ENCODE measurements at regions not wholly inside any gene's neighbourhood (a gene's known extent, or its start where the extent isn't known, plus 50 kb on each side); places are given as distances from the start of the nearest gene placed in this dataset.

GRCh38 chr17:33401249-33401648 lies 108.2 kb upstream of the ASIC2 start:
- TF ChIP-seq ZFX (IDR thresholded peaks at IDR 0.05), result no peak
- TF ChIP-seq, protein P1, sequence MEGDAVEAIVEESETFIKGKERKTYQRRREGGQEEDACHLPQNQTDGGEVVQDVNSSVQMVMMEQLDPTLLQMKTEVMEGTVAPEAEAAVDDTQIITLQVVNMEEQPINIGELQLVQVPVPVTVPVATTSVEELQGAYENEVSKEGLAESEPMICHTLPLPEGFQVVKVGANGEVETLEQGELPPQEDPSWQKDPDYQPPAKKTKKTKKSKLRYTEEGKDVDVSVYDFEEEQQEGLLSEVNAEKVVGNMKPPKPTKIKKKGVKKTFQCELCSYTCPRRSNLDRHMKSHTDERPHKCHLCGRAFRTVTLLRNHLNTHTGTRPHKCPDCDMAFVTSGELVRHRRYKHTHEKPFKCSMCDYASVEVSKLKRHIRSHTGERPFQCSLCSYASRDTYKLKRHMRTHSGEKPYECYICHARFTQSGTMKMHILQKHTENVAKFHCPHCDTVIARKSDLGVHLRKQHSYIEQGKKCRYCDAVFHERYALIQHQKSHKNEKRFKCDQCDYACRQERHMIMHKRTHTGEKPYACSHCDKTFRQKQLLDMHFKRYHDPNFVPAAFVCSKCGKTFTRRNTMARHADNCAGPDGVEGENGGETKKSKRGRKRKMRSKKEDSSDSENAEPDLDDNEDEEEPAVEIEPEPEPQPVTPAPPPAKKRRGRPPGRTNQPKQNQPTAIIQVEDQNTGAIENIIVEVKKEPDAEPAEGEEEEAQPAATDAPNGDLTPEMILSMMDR (conservative IDR thresholded peaks at IDR 0.05), result 0 out of 2 replicates have a peak, but pooled peaks have one; percentile 2

GRCh38 chr17:33403194-33403593 lies 110.1 kb upstream of the ASIC2 start:
- no peak overlapping the region for H3K27ac ChIP-seq
- no peak for TF ChIP-seq ZFX (IDR thresholded peaks at IDR 0.05)
- TF ChIP-seq, protein P1 (conservative IDR thresholded peaks at IDR 0.05), result no peak

More at GRCh38 chr17:33401249-33401648, 108.2 kb upstream of the ASIC2 start:
- H3K27ac ChIP-seq, result no peak overlapping the region

GRCh38 chr17:33404070-33404819 lies 111.2 kb upstream of the ASIC2 start:
- TF ChIP-seq ZFX (IDR thresholded peaks at IDR 0.05), result no peak

DNA sequence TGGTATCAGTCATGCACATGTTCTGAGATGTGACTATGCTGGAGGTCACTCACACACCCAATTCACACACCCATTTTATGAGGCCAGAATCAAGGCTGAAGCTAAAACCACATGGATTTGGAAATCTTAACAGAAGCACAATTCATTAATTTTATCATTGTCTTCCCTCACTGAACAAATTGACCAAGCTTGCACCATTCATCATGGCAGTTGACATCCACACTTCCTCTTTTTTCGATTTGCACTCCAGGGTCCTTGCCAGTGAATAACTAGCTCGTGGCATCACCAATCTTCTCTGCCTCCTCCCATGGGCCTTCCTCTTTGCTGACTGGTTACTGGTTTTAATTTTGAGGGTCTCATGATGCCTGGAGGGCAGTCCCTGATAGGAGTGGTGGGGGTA lies 123.0 kb upstream of the ASIC2 start:
- no peak for TF ChIP-seq ZFX (IDR thresholded peaks at IDR 0.05)
- TF ChIP-seq, protein P1 (conservative IDR thresholded peaks at IDR 0.05), result no peak
- no peak overlapping the region for H3K27ac ChIP-seq

More at GRCh38 chr17:33404070-33404819, 111.2 kb upstream of the ASIC2 start:
- no peak overlapping the region for H3K27ac ChIP-seq

- TF ChIP-seq, protein P1 (conservative IDR thresholded peaks at IDR 0.05), result no peak
These were observed 128.8 kb upstream of the ASIC2 start for GRCh38 chr17:33421933-33422332.

DNA sequence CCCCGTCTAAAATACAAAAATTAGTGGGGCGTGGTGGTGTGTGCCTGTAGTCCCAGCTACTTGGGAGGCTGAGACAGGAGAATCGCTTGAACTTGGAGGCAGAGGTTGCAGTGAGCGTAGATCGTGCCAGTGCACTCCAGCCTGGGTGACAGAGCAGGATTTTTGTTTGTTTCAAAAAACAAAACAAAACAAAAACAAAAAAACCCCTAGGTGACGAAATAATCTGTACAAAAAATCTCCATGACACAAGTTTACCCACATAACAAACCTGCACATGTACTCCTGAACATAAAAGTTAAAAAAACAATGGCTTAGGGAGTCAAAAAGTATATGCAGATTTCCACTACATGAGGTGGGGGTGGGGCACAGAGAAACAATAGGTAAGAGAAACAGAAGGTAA lies 140.5 kb upstream of the ASIC2 start:
- TF ChIP-seq, protein P1 (conservative IDR thresholded peaks at IDR 0.05), result no peak
- TF ChIP-seq ZFX (IDR thresholded peaks at IDR 0.05), result no peak
- no peak overlapping the region for H3K27ac ChIP-seq

More at GRCh38 chr17:33421933-33422332, 128.8 kb upstream of the ASIC2 start:
- no peak overlapping the region for H3K27ac ChIP-seq

GRCh38 chr17:33434841-33435240 lies 141.7 kb upstream of the ASIC2 start:
- no peak overlapping the region for H3K27ac ChIP-seq
- TF ChIP-seq ZFX (IDR thresholded peaks at IDR 0.05), result no peak
- TF ChIP-seq, protein P1 (conservative IDR thresholded peaks at IDR 0.05), result no peak
